ENCODE measurements at regions not wholly inside any gene's neighbourhood (a gene's known extent, or its start where the extent isn't known, plus 50 kb on each side); places are given as distances from the start of the nearest gene placed in this dataset.
A peak's percentile ranks its signal among the peaks of the same experiment; 100 is the strongest.
"Not testable (repeated sequence)": the region's sequence is repeated elsewhere in the genome, so short reads cannot be mapped to it uniquely, and the experiment has no call there.

DNA sequence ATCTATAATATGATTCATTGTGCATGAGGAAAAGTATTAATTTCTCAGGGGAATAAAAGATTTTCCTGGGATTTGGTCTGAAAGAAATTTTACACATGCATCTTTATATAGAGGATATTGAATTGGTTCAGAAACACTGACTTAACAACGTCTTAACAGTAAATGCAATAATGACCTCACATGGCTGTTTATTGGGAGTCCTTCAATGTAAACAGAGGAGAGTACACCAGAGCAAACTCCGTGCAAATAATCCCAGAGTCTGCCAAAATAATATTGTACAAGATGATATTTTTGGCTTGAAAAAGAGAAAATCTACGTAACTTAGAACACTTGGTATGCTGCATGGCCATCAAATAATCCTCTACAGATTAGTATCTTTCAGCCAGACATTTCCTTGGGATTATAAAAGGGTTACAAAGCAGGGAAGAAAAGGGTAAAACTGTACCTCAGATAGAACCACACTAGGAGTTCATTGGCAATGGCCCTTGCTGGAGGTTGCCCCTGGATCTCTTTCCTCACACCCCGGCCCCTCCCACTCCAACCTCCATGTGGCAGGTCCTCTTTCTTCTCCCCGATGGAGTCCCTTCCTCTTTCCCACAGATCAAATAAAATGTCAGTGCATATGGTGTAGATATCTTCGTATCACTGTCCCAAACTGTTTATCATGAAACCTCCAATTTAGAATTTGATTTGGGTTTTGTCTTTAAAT is 196.4 kb downstream of the EVX1 start:
- Histone ChIP-seq H3K36me3 (ENCODE audit: insufficient read depth, low read depth, low read length) (no peaks in the 10 kb centered on the region), H3K27me3 (ENCODE audit: insufficient read depth, low read length) (no peaks in the 10 kb centered on the region), H3K4me1 (ENCODE audit: insufficient read depth, low read length) (peaks cover 5% of the 10 kb centered on the region; the same call in 1 of the 2 replicates), H3K27ac (ENCODE audit: low read length) (no peak overlapping the region), H3K9ac (ENCODE audit: low read depth, low read length) (no peak overlapping the region), H3K4me3 (ENCODE audit: low read length) (no peak overlapping the region), H3K9me3 (ENCODE audit: insufficient read depth, low read depth, low read length) (no peaks in the 10 kb centered on the region)

DNA sequence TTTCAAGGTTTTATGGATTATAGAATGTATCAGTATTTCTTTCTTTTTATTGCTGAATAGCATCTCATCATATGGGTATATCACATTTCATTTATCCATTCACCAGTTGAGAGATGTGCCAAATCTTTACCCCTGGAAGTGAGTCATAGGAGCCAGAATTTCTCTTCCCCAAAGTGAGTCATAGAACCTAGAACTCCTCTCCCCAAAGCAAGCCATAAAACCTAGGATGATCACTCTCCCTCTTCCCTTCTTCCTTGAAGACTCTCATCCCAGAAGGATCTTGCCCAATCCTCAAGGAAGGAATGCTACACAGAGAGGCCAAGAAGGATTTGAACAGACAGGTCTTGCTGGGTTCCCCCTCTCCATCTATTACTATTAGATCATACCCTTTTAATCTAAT is 199.9 kb downstream of the EVX1 start:
- no peak overlapping the region for H3K27ac ChIP-seq (ENCODE audit: low read length)
- H3K9ac ChIP-seq (ENCODE audit: low read depth, low read length), result no peak overlapping the region
- no peaks in the 10 kb centered on the region for H3K4me1 ChIP-seq (ENCODE audit: insufficient read depth, low read length)
- no peaks in the 10 kb centered on the region for H3K9me3 ChIP-seq (ENCODE audit: insufficient read depth, low read depth, low read length)
- no peak overlapping the region for H3K4me3 ChIP-seq (ENCODE audit: low read length)
- H3K36me3 ChIP-seq (ENCODE audit: insufficient read depth, low read depth, low read length), result no peaks in the 10 kb centered on the region
- no peaks in the 10 kb centered on the region for H3K27me3 ChIP-seq (ENCODE audit: insufficient read depth, low read length)

DNA sequence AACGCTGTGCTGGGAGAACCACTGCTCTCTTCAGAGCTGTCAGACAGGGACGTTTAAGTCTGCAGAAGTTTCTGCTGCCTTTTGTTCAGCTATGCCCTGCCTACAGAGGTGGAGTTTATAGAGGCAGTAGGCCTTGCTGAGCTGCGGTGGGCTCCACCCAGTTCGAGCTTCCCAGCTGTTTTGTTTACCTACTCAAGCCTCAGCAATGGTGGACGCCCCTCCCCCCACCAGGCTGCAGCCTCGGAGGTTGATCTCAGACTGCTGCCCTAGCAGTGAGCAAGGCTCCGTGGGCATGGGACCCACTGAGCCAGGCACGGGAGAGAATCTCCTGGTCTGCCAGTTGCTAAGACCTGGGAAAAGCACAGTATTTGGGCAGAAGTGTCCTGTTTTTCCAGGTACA is 206.4 kb downstream of the EVX1 start:
- H3K9me3 ChIP-seq (ENCODE audit: insufficient read depth, low read depth, low read length); H3K9ac ChIP-seq (ENCODE audit: low read depth, low read length); H3K36me3 ChIP-seq (ENCODE audit: insufficient read depth, low read depth, low read length); H3K27ac ChIP-seq (ENCODE audit: low read length); H3K27me3 ChIP-seq (ENCODE audit: insufficient read depth, low read length); H3K4me1 ChIP-seq (ENCODE audit: insufficient read depth, low read length): not testable (repeated sequence)
- H3K4me3 ChIP-seq (ENCODE audit: low read length), result peak overlapping the region; percentile 35; the same call in 1 of the 2 replicates

DNA sequence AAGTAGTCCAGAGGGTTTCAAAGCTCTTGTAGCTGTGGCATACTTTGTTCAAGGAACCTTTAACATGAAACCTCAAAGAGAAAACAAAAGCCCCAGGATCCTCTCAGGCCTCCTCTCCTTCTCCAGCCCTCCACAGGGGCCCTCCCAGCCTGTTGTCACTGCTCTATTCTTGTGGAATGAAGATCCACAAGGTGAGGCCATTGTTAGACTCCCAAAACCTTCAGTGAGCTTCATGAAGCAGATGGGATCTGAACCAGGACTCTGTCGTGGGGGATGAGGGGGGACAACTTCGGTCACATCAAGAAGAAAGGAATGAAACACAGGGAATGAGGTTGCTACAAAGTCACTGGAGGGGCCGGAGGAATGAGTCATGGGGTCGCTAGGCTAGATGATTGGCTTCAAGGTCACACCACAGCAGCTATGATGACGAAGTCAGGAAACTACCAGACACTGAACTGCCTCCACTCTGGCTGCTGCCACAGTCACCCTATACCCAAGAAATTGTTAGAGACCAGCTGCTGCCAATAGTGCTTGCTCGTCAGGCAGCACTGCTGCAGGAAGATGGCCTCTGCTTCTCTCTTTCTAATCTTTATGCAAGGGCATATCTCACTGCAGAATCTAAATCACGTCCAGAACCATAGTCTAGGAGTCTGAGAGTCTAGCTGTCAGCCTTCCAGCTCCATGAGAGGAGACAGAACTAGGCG is 208.8 kb downstream of the HIBADH start:
- Histone ChIP-seq H3K36me3 (ENCODE audit: insufficient read depth, low read depth, low read length) (no peaks in the 10 kb centered on the region), H3K9ac (ENCODE audit: low read depth, low read length) (no peak overlapping the region), H3K27me3 (ENCODE audit: insufficient read depth, low read length) (no peaks in the 10 kb centered on the region), H3K9me3 (ENCODE audit: insufficient read depth, low read depth, low read length) (no peaks in the 10 kb centered on the region), H3K4me1 (ENCODE audit: insufficient read depth, low read length) (no peaks in the 10 kb centered on the region), H3K4me3 (ENCODE audit: low read length) (no peak overlapping the region), H3K27ac (ENCODE audit: low read length) (no peak overlapping the region)

DNA sequence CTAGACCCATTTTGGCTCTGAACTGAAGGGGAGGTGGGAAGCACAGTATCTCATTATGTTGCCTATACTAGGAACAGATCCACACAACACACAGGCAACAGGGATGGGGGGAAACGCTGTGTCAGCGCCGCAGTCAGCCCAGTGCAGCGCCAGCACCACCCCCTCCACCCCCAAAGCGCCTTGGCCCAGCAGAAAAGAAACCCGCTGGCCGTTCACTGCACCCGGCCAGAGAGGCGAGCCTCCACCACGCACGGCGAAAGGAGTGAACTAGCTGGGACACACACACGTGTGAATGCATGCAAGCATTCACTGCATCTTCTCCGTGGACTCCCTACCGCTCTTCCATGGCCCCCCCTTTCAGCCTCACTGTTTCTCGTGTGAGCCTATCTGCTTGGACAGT is 205.6 kb downstream of the HIBADH start:
- not testable (repeated sequence) for H3K9me3 ChIP-seq (ENCODE audit: insufficient read depth, low read depth, low read length); H3K36me3 ChIP-seq (ENCODE audit: insufficient read depth, low read depth, low read length); H3K27ac ChIP-seq (ENCODE audit: low read length); H3K9ac ChIP-seq (ENCODE audit: low read depth, low read length); H3K27me3 ChIP-seq (ENCODE audit: insufficient read depth, low read length); H3K4me1 ChIP-seq (ENCODE audit: insufficient read depth, low read length); H3K4me3 ChIP-seq (ENCODE audit: low read length)

DNA sequence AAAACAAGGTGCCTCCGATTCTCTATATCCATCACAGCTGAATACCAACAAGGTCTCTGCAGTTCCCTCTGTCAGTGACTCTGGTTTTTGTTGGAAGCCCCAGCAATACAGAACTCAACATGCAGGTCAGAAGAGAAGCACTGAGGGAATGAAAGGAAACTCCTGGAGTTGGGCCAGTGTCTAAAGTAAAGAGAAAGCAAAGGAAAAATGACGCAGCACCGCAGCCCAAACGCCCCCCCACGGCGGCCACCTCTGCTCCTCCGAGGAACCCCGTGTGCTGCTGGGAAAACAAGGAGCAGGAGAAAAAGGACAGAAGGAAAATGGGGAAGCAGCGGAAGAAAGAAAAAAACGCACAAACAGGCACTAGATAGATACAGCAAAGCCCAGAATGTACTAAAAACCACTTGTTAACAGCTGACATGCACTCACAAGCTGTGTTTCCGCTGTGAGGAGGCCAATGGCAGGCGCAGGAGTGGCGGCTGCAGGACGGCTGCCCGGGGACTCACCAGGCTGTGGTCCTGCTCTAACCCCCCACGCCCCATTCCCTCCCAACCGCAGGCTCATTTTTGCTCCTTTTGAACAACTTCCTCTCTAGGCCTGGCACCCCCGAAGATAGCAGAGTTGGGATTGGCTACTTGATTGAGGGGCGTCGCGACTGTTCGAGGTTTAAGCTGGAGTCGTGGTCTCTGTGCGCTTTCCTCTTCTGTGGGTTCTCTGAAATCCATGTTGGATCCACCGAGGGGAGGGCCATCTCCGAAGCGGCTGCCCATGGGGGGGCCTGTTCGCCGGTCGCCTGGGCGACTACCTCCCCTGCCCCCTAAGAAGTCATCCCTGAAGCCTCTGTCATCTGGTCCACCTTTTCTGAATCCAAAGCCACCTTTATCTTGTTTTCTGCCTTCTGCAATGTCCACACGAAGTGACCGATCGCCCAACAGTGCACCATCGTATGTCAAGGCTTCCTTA is 204.8 kb downstream of the HIBADH start:
- not testable (repeated sequence) for H3K4me3 ChIP-seq (ENCODE audit: low read length); H3K4me1 ChIP-seq (ENCODE audit: insufficient read depth, low read length); H3K9me3 ChIP-seq (ENCODE audit: insufficient read depth, low read depth, low read length); H3K27ac ChIP-seq (ENCODE audit: low read length); H3K27me3 ChIP-seq (ENCODE audit: insufficient read depth, low read length); H3K36me3 ChIP-seq (ENCODE audit: insufficient read depth, low read depth, low read length); H3K9ac ChIP-seq (ENCODE audit: low read depth, low read length)

DNA sequence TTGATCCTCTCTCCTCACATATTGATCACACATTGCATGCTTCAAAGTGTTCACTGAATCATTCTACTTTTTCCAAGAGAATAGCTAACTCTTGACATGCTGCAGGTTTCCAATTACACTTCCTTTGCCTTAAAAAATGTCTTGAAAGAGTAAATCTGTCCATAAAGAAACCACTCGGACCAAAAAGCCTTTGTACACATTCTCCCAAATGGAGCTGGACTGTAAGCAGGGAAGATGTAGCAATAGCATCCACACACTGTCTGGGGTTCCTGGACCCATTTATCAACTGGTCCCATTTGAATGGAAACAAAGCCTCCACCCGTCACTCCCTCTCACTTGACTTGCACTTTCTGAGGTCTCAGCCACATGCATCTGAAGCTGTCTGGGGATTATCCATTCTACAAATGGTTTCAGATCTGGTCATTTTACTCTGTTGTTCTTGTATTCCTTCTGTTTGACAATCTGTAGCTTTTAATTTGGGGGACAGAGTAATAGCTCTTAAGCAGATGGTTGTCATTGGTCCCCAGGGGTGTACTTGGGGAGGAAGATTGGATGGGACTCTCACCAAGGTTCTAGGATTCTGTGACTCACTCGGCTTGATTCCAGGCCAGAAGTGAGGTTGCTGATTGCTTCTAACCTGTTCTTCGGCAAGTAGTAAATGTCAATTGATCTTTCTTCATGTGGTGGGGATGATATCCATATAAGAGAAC is 203.5 kb downstream of the HIBADH start:
- Histone ChIP-seq H3K9ac (ENCODE audit: low read depth, low read length) (no peak overlapping the region), H3K27me3 (ENCODE audit: insufficient read depth, low read length) (no peaks in the 10 kb centered on the region), H3K4me1 (ENCODE audit: insufficient read depth, low read length) (no peaks in the 10 kb centered on the region), H3K4me3 (ENCODE audit: low read length) (no peak overlapping the region), H3K9me3 (ENCODE audit: insufficient read depth, low read depth, low read length) (no peaks in the 10 kb centered on the region), H3K36me3 (ENCODE audit: insufficient read depth, low read depth, low read length) (no peaks in the 10 kb centered on the region), H3K27ac (ENCODE audit: low read length) (no peak overlapping the region)

DNA sequence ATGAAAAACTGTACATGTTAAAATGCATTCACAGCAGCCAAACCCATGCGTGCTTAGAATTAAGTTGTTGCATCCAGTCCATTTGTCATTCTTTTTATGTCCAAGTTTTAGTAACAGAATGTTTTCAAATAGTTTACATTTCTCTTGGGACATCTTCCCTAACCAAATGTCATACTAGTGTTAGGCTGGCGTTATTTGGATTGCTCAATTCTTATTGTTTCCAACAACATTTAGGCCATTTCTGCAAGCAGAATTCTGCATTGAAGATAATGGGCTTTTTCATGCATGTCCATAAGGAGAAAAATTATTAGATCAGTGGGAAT is 203.0 kb downstream of the HIBADH start:
- Histone ChIP-seq H3K9me3 (ENCODE audit: insufficient read depth, low read depth, low read length) (no peaks in the 10 kb centered on the region), H3K27me3 (ENCODE audit: insufficient read depth, low read length) (no peaks in the 10 kb centered on the region), H3K27ac (ENCODE audit: low read length) (no peak overlapping the region), H3K9ac (ENCODE audit: low read depth, low read length) (no peak overlapping the region), H3K4me1 (ENCODE audit: insufficient read depth, low read length) (no peaks in the 10 kb centered on the region), H3K36me3 (ENCODE audit: insufficient read depth, low read depth, low read length) (no peaks in the 10 kb centered on the region), H3K4me3 (ENCODE audit: low read length) (no peak overlapping the region)

DNA sequence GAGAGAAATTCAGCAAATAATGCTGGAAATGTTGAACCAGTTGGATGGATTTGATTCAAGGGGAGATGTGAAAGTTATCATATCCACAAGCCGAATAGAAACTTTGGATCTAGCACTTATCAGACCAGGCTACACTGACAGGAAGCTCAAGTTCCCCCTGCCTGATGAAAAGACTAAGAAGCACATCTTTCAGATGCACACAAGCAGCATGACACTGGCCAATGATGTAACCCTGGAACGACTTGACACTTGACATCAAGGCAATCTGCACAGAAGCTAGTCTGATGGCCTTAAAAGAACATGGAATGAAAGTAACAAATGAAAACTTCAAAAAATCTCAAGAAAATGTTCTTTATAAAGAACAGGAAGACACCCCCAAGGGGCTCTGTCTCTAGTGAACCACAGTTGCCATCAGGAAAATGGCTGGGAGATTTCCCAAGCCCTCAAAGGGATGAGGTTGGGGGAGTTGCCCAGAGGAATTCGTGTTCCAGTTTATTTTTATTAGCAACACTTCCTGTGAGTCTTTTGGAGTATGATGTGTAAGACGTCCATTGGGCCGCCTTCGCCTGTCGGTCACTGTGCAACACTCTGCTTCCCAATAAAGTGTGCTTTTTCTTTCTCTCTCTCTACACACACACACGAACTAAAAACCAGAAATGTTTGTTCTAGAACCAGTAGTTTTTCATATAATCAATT is 200.0 kb downstream of the HIBADH start:
- no peaks in the 10 kb centered on the region for H3K36me3 ChIP-seq (ENCODE audit: insufficient read depth, low read depth, low read length)
- H3K9ac ChIP-seq (ENCODE audit: low read depth, low read length), result no peak overlapping the region
- H3K27ac ChIP-seq (ENCODE audit: low read length), result no peak overlapping the region
- no peaks in the 10 kb centered on the region for H3K9me3 ChIP-seq (ENCODE audit: insufficient read depth, low read depth, low read length)
- no peak overlapping the region for H3K4me3 ChIP-seq (ENCODE audit: low read length)
- H3K27me3 ChIP-seq (ENCODE audit: insufficient read depth, low read length), result no peaks in the 10 kb centered on the region
- no peaks in the 10 kb centered on the region for H3K4me1 ChIP-seq (ENCODE audit: insufficient read depth, low read length)

DNA sequence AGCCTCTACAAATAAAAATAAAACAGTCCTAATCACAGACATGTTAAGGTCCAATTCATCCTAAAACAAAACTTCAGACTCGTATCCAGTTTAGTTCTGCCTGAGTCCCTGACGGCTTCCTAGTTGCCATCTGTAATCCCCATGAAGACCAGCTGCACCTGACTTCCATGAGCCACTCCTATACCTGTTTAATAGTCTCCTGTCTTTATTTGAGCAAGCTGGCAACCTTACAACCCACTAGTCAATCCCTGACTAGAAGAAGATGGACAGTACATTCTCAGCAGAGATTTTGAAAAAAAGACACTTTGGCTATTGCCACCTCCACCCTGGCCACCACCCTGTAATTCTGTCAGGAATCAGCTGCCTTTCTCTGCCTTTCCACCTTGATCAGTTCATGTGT is 197.7 kb downstream of the HIBADH start:
- Histone ChIP-seq H3K4me3 (ENCODE audit: low read length) (no peak overlapping the region), H3K27ac (ENCODE audit: low read length) (no peak overlapping the region), H3K27me3 (ENCODE audit: insufficient read depth, low read length) (no peaks in the 10 kb centered on the region), H3K9ac (ENCODE audit: low read depth, low read length) (no peak overlapping the region), H3K9me3 (ENCODE audit: insufficient read depth, low read depth, low read length) (no peaks in the 10 kb centered on the region), H3K4me1 (ENCODE audit: insufficient read depth, low read length) (no peaks in the 10 kb centered on the region), H3K36me3 (ENCODE audit: insufficient read depth, low read depth, low read length) (no peaks in the 10 kb centered on the region)

DNA sequence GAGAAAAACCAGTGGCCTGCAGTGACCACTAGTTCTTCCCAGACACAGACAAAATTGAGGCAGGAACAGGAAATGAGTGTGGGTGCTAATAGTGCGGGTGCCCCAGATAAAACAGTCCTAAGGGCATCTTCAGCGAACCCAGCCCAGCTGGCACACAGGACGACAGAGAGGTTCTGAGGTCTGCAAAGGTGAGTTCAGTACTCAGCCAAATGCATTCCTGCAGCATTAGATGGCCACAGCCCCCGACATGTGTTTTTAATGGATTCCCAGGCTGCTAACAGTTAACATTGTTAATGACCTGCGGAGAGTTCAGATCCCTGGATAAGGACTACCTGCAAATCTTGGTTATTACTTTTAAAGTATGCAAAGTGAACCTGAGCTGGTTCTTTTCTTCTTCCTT is 196.0 kb downstream of the HIBADH start:
- H3K4me1 ChIP-seq (ENCODE audit: insufficient read depth, low read length), result no peaks in the 10 kb centered on the region
- no peaks in the 10 kb centered on the region for H3K9me3 ChIP-seq (ENCODE audit: insufficient read depth, low read depth, low read length)
- no peak overlapping the region for H3K4me3 ChIP-seq (ENCODE audit: low read length)
- H3K27me3 ChIP-seq (ENCODE audit: insufficient read depth, low read length), result no peaks in the 10 kb centered on the region
- H3K27ac ChIP-seq (ENCODE audit: low read length), result no peak overlapping the region
- no peaks in the 10 kb centered on the region for H3K36me3 ChIP-seq (ENCODE audit: insufficient read depth, low read depth, low read length)
- no peak overlapping the region for H3K9ac ChIP-seq (ENCODE audit: low read depth, low read length)

Measured in iPS-20b (cell line).